ENCODE measurements at regions not wholly inside any gene's neighbourhood (a gene's known extent, or its start where the extent isn't known, plus 50 kb on each side); places are given as distances from the start of the nearest gene placed in this dataset.

DNA sequence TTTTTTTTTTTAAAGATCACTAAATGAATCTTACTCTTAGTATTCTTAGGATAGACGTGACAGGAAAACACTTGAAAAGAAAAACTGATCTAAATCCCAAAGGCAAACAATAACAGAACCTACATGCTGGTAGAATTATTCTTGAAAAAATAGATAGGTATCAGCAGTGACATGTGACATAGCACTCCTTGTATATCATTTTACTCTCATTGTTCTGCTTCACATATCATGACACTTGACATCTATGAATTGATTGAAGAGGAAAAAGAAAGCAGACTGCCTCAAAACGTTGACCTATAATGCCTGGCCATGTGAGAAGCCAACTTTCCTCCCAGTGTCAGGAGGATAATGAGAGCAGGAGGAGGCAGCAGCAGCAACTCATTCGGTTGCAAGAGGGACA lies 555.2 kb downstream of the GABRG1 start:
- in situ Hi-C loops (cut with MboI; ENCODE audit: low sequenced_read_pairs): no loop called here
- DNase-seq (ENCODE audit: low spot score in 2 of 2): no peak

GRCh38 chr4:45566896-45567603 lies 556.8 kb downstream of the GABRG1 start:
- Histone ChIP-seq H3K9me3 (no peaks in the 10 kb centered on the region), H3K27me3 (ENCODE audit: low read depth) (no peaks in the 10 kb centered on the region), H3K36me3 (replicated peaks) (no peaks in the 10 kb centered on the region), H3K4me3 (no peak overlapping the region), H3K4me1 (no peaks in the 10 kb centered on the region)
- DNase-seq (ENCODE audit: low spot score in 2 of 2): no peak
- in situ Hi-C loops (cut with MboI; ENCODE audit: low sequenced_read_pairs): no loop called here

More for the DNA sequence above, 555.2 kb downstream of the GABRG1 start:
- H3K4me1 ChIP-seq: no peaks in the 10 kb centered on the region
- no peak overlapping the region for H3K4me3 ChIP-seq
- no peaks in the 10 kb centered on the region for H3K27me3 ChIP-seq (ENCODE audit: low read depth)
- no peaks in the 10 kb centered on the region for H3K36me3 ChIP-seq (replicated peaks)
- no peaks in the 10 kb centered on the region for H3K9me3 ChIP-seq

DNA sequence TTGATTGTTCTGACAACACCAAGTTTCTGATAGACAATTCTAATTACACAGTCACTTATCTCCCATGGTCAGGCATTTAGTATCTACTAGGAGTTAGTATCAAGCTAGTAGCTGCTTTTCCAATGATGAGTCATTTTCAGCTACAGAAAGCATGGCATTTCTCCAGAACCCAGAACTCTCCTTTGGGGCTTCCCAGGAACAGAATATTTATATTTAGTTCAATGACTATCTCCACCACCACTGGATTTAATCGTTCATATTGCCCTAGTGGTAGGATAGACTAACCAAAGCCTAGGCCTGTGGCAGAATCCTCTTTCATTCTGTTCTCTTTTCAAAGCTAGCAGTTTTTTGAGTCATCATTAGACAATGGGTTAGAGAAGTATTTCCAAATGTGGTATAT lies 569.4 kb downstream of the GABRG1 start:
- Histone ChIP-seq H3K4me3 (no peak overlapping the region), H3K36me3 (replicated peaks) (no peaks in the 10 kb centered on the region), H3K4me1 (no peaks in the 10 kb centered on the region), H3K9me3 (no peaks in the 10 kb centered on the region), H3K27me3 (ENCODE audit: low read depth) (no peaks in the 10 kb centered on the region)
- no peak for DNase-seq (ENCODE audit: low spot score in 2 of 2)
- in situ Hi-C loops (cut with MboI; ENCODE audit: low sequenced_read_pairs): no loop called here

DNA sequence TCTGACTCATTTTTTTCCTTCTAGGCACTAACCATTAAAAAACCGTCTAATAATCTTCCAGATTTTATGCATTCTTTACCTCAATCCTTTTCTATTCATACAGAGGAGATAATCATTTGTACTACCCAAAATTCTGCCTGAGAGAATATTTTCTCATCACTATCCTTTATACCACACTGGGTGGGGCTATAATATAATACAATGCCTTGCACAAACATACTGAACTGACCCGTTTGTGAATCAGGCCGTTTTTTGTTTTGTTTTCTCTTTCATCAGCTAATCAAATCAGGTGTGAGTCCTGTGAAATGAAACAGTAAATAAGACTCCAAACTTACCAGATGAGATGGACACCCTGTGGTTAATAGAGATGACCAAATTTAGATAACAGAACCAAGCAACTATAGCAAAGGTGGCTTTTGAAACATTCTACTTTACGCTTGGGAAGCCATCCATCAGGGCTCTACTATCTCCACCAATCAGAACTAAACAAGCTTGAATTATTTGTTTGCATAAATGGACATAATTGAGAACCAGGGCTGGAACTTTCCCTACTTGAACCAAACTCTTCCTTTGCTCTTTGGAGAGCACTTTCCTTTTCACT lies 573.0 kb downstream of the GABRG1 start:
- Histone ChIP-seq H3K4me1 (no peaks in the 10 kb centered on the region), H3K9me3 (no peaks in the 10 kb centered on the region), H3K36me3 (replicated peaks) (no peaks in the 10 kb centered on the region), H3K4me3 (no peak overlapping the region), H3K27me3 (ENCODE audit: low read depth) (no peaks in the 10 kb centered on the region)
- DNase-seq (ENCODE audit: low spot score in 2 of 2): no peak
- in situ Hi-C loops (cut with MboI; ENCODE audit: low sequenced_read_pairs): no loop called here

- Histone ChIP-seq H3K9me3 (no peaks in the 10 kb centered on the region), H3K4me1 (no peaks in the 10 kb centered on the region), H3K4me3 (no peak overlapping the region), H3K27me3 (ENCODE audit: low read depth) (no peaks in the 10 kb centered on the region), H3K36me3 (replicated peaks) (no peaks in the 10 kb centered on the region)
- DNase-seq (ENCODE audit: low spot score in 2 of 2): no peak
- in situ Hi-C loops (cut with MboI; ENCODE audit: low sequenced_read_pairs): no loop called here
Observed at GRCh38 chr4:45539142-45539814, 584.6 kb downstream of the GABRG1 start.

DNA sequence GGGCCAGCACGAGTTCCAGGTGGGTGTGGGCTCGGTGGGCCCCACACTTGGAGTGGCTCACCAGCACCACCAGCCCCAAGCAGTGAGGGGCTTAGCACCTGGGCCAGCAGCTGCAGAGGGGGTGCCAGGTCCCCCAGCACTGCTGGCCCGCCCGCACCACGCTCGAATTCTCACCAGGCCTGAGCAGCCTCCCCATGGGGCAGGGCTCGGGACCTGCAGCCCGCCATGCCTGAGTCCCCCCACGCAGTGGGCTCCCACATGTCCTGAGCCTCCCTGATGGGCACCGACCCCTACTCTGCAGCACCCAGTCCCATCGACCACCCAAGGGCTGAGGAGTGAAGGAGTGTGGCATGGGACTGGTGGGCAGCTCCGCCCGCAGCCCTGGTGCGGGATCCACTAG lies 593.4 kb downstream of the GABRG1 start:
- in situ Hi-C loops (cut with MboI; ENCODE audit: low sequenced_read_pairs): no loop called here
- Histone ChIP-seq H3K9me3 (no peaks in the 10 kb centered on the region), H3K36me3 (replicated peaks) (no peaks in the 10 kb centered on the region), H3K4me1 (no peaks in the 10 kb centered on the region), H3K27me3 (ENCODE audit: low read depth) (no peaks in the 10 kb centered on the region), H3K4me3 (no peak overlapping the region)
- DNase-seq (ENCODE audit: low spot score in 2 of 2): no peak

DNA sequence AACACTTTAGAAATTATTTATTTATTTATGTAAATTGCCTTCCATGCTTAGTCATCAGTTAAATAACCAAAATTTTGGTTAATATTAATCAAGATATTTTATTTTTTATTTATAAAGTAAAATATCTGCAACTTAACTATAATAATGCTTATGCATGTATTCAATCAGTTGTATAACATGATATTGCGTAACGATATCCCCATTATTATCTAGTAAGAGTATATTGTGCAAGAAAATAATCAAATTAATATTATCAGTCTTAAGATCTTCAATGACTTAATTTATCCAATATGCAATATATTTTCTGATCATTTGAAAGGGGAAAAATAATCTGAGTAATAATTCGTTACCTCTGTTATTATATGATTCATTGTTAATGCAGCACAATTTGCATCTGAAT lies 596.7 kb downstream of the GABRG1 start:
- H3K36me3 ChIP-seq (replicated peaks): no peaks in the 10 kb centered on the region
- H3K27me3 ChIP-seq (ENCODE audit: low read depth): no peaks in the 10 kb centered on the region
- H3K4me1 ChIP-seq: no peaks in the 10 kb centered on the region
- no peak overlapping the region for H3K4me3 ChIP-seq
- in situ Hi-C loops (cut with MboI; ENCODE audit: low sequenced_read_pairs): no loop called here
- H3K9me3 ChIP-seq: no peaks in the 10 kb centered on the region
- DNase-seq (ENCODE audit: low spot score in 2 of 2): no peak

GRCh38 chr4:45518832-45519231 lies 605.0 kb downstream of the GABRG1 start:
- no peak for DNase-seq (ENCODE audit: low spot score in 2 of 2)
- H3K36me3 ChIP-seq (replicated peaks): no peaks in the 10 kb centered on the region
- no peaks in the 10 kb centered on the region for H3K27me3 ChIP-seq (ENCODE audit: low read depth)
- H3K9me3 ChIP-seq: no peaks in the 10 kb centered on the region
- in situ Hi-C loops (cut with MboI; ENCODE audit: low sequenced_read_pairs): no loop called here
- no peak overlapping the region for H3K4me3 ChIP-seq
- no peaks in the 10 kb centered on the region for H3K4me1 ChIP-seq

GRCh38 chr4:45502471-45502870 lies 621.4 kb downstream of the GABRG1 start:
- no peaks in the 10 kb centered on the region for H3K36me3 ChIP-seq (replicated peaks)
- no peak overlapping the region for H3K4me3 ChIP-seq
- in situ Hi-C loops (cut with MboI; ENCODE audit: low sequenced_read_pairs): no loop called here
- DNase-seq (ENCODE audit: low spot score in 2 of 2): no peak
- H3K4me1 ChIP-seq: no peaks in the 10 kb centered on the region
- no peaks in the 10 kb centered on the region for H3K9me3 ChIP-seq
- no peaks in the 10 kb centered on the region for H3K27me3 ChIP-seq (ENCODE audit: low read depth)

DNA sequence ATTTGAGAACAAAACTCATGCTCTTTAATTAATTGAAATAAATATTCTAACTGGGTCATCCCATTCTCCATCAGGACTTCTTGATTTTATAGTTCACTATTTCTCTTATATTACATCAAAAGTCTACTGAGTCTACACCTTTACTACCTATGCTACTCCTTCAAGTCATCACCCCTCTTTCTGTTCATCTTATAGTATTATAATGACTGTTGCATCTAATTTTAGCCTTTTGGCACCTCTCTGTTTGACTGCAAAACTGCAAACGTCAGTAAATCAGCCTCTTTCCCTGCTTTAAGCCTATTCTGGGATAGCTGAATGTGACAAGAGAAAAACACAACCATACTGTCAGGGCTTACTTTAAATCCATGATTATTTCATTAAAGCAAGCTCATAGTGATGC lies 639.1 kb downstream of the GABRG1 start:
- no peak overlapping the region for H3K4me3 ChIP-seq
- no peaks in the 10 kb centered on the region for H3K36me3 ChIP-seq (replicated peaks)
- no peaks in the 10 kb centered on the region for H3K4me1 ChIP-seq
- in situ Hi-C loops (cut with MboI; ENCODE audit: low sequenced_read_pairs): no loop called here
- H3K9me3 ChIP-seq: no peaks in the 10 kb centered on the region
- no peaks in the 10 kb centered on the region for H3K27me3 ChIP-seq (ENCODE audit: low read depth)
- no peak for DNase-seq (ENCODE audit: low spot score in 2 of 2)

GRCh38 chr4:45482346-45482745 lies 641.5 kb downstream of the GABRG1 start:
- DNase-seq (ENCODE audit: low spot score in 2 of 2): no peak
- in situ Hi-C loops (cut with MboI; ENCODE audit: low sequenced_read_pairs): no loop called here
- H3K27me3 ChIP-seq (ENCODE audit: low read depth): no peaks in the 10 kb centered on the region
- no peaks in the 10 kb centered on the region for H3K4me1 ChIP-seq
- H3K36me3 ChIP-seq (replicated peaks): no peaks in the 10 kb centered on the region
- H3K9me3 ChIP-seq: no peaks in the 10 kb centered on the region
- no peak overlapping the region for H3K4me3 ChIP-seq

DNA sequence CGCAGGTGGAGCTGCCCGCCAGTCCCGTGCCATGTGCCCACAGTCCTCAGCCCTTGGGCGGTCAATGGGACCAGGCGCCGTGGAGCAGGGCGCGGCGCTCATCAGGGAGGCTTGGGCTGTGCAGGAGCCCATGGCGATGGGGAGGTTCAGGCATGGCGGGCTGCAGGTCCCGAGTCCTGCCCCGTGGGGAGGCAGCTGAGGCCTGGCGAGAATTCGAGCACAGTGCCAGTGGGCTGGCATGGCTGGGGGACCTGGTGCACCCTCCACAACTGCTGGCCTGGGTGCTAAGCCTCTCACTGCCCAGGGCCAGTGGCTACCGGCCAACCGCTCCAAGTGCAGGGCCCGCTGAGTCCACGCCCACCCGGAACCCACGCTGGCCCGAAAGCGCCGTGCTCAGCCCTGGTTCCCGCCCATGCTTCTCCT lies 646.5 kb downstream of the GABRG1 start:
- no peaks in the 10 kb centered on the region for H3K9me3 ChIP-seq
- in situ Hi-C loops (cut with MboI; ENCODE audit: low sequenced_read_pairs): no loop called here
- H3K36me3 ChIP-seq (replicated peaks): no peaks in the 10 kb centered on the region
- DNase-seq (ENCODE audit: low spot score in 2 of 2): no peak
- no peaks in the 10 kb centered on the region for H3K27me3 ChIP-seq (ENCODE audit: low read depth)
- no peak overlapping the region for H3K4me3 ChIP-seq
- no peaks in the 10 kb centered on the region for H3K4me1 ChIP-seq

- Histone ChIP-seq H3K4me3 (no peak overlapping the region), H3K9me3 (no peaks in the 10 kb centered on the region), H3K27me3 (ENCODE audit: low read depth) (no peaks in the 10 kb centered on the region), H3K4me1 (no peaks in the 10 kb centered on the region), H3K36me3 (replicated peaks) (no peaks in the 10 kb centered on the region)
- in situ Hi-C loops (cut with MboI; ENCODE audit: low sequenced_read_pairs): no loop called here
- DNase-seq (ENCODE audit: low spot score in 2 of 2): no peak
Observed at GRCh38 chr4:45475548-45475947, 648.3 kb downstream of the GABRG1 start.

- no peak for DNase-seq (ENCODE audit: low spot score in 2 of 2)
- Histone ChIP-seq H3K4me1 (no peaks in the 10 kb centered on the region), H3K4me3 (no peak overlapping the region), H3K27me3 (ENCODE audit: low read depth) (no peaks in the 10 kb centered on the region), H3K9me3 (no peaks in the 10 kb centered on the region), H3K36me3 (replicated peaks) (no peaks in the 10 kb centered on the region)
- in situ Hi-C loops (cut with MboI; ENCODE audit: low sequenced_read_pairs): no loop called here
Observed at GRCh38 chr4:45472490-45472889, 651.4 kb downstream of the GABRG1 start.

Measured in HAP-1 (cell line).